ENCODE measurements at regions not wholly inside any gene's neighbourhood (a gene's known extent, or its start where the extent isn't known, plus 50 kb on each side); places are given as distances from the start of the nearest gene placed in this dataset.
"Not testable (repeated sequence)": the region's sequence is repeated elsewhere in the genome, so short reads cannot be mapped to it uniquely, and the experiment has no call there.

DNA sequence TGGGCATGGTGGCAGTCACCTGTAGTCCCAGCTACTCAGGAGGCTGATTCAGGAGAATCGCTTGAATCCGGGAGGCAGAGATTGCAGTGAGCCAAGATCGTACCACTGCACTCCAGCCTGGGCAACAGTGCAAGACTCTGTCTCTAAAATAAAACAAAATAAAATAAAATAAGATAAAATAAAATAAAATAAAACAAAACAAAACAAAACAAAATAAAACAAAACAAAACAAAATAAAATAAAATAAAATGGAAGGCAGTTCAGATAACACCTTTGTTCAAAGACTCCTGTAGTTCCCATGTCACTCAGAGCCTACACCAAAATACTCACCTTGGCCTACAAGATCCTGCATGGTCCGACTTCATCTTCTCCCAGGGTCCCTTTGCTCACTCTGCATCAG, 61.3 kb downstream of the SYF2 start:
- not testable (repeated sequence) for DNase-seq

DNA sequence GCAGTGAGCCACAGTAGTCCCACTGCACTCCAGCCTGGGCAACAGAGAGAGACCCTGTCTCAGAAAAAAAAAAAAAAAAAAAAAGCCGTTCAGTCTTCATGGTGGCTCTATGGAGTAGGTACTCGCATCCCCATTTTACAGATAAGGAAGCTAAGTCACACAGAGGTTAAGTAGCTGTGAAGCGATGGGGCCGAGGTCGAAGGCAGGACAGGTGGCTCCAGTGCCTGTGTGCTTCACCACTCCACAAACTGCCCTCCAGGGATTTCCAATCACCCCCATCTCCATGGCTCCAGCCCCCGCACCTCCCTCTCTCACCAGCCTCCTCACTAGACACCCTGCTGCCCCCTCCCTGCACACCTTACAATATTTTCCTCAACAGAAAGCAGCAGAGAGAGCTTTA, 61.9 kb downstream of the SYF2 start:
- TF ChIP-seq POLR2A (IDR thresholded peaks at IDR 0.05; ENCODE audit: low read length) (no peak), GATA1 (IDR thresholded peaks at IDR 0.05; ENCODE audit: low read depth, low read length) (no peak)
- no peak for DNase-seq

DNA sequence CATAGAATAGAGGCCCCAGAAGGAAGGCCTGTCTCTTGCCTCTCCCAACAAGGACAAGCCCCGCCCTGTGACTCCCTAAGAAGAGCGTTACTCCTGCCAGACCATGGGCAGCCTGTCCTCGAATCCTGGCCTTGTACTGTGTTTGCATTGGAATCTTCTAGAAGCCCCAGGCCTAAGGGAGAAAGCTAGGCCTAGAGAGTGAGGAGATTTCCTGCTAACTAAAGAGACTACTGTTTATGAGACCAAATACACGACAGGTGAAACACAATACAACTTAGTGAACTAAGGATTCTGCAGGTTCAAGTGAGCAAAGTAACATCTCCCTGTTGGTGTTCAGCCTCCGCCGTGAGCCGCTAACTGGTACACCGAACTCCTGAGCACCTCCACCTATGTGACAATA, 62.7 kb downstream of the SYF2 start:
- TF ChIP-seq GATA1 (IDR thresholded peaks at IDR 0.05; ENCODE audit: low read depth, low read length) (no peak), POLR2A (IDR thresholded peaks at IDR 0.05; ENCODE audit: low read length) (no peak)
- DNase-seq = no peak

DNA sequence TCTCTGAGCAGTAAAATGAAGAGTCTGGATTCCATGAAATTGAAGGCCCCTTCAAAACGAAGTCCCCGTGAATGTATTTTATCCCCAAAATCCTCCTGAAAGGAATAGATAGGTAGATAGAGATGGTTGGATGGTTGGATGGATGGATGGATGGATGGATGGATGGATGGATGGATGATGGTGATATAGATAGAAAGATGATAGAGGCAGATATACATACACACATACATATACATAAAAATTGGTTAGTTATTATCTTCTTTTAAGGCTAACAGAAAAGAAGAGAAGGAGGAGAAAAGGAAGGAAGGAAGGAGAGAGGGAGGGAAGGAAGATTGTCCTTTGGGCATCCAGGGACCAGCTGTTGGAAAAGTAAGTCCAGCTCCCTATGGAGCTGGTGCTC, 63.1 kb downstream of the SYF2 start:
- TF ChIP-seq POLR2A (IDR thresholded peaks at IDR 0.05; ENCODE audit: low read length) = no peak
- no peak for TF ChIP-seq GATA1 (IDR thresholded peaks at IDR 0.05; ENCODE audit: low read depth, low read length)
- no peak for DNase-seq

DNA sequence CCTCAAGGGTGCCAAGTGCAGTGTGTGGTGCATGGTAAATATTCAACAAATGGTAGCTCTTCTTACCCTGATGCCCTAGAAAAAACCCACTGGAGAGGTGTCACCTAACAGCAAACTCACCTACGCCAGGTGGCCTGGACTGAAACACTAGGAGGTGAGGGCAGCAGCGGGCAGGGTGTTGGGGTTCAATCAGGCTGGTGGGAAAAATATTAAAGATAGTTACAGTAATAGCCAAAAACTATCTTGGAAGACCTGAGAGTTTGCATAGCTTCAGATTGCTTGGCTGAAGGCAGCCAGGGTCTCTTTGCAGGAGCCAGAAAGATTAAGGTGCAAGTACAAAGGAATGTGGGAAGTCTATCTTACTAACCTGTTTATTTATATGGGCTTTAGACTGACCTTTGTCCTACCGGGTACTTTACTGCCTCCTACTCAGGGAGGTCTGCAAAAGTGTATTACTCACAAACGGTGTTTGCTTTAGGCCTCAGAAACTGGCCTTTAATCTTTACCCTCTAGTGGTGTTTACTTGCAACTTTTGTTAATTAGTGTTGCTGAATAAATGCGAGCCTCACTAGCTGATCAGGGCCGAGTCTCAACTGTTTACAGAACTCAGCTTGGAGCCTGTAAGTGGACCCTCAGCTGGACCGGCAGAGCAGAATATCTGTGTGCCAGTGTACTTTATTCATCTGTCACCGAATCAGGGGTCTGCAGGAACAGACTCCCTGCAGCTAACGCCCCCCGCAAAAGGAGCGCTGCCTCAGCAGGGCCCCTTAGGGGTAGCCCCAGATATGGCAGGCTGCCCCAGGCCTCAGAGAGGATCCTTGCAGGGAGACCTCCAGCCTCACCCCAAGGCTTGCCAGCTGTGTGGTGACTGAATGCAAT, 63.9 kb downstream of the SYF2 start:
- DNase-seq = no peak
- no peak for TF ChIP-seq GATA1 (IDR thresholded peaks at IDR 0.05; ENCODE audit: low read depth, low read length)
- TF ChIP-seq POLR2A (IDR thresholded peaks at IDR 0.05; ENCODE audit: low read length) = no peak

DNA sequence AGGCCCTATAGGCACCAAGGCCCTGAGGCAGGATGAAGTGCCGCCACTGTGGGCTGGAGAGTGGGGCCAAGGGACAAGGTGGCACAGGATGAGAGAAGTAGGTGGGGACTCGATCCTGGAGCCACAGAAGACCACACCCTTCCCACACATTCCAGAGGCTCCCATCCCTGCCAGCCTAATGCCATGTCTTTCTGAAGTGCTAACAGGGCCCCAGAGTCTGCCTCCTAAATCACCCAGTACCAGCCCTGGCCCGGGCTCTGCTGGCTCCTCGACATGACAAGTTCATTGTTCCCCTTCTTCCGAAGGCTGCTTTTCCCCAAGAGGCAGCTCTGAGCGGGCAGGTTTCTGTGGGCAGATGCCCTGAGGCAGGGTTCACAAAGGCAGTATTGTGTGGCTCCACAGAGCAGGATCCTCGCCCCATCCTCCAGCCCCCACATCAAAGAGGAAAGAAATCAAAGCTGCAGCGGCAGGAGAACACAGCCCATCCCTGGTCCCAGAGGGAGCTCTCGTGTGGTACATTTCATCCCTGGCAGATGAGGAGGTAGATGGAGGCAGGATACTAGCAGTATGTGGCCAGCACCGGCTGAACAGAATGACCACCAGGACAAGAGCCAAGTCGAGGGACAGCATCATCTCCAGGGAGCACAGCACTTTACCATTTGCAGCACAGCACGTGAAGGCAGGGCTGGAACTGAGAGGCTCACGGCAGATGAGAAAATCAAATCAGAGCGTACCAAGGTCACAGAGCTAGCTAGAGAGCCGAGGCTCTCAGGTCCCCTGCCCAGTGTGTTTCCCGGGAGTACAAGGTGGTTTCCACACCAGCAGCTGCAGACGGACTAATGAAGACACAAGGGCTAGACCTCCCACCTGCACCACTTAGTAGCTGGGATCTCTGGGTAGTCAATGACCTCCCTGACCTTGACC, 64.8 kb downstream of the SYF2 start:
- no peak for DNase-seq
- TF ChIP-seq GATA1 (IDR thresholded peaks at IDR 0.05; ENCODE audit: low read depth, low read length) (no peak), POLR2A (IDR thresholded peaks at IDR 0.05; ENCODE audit: low read length) (no peak)

DNA sequence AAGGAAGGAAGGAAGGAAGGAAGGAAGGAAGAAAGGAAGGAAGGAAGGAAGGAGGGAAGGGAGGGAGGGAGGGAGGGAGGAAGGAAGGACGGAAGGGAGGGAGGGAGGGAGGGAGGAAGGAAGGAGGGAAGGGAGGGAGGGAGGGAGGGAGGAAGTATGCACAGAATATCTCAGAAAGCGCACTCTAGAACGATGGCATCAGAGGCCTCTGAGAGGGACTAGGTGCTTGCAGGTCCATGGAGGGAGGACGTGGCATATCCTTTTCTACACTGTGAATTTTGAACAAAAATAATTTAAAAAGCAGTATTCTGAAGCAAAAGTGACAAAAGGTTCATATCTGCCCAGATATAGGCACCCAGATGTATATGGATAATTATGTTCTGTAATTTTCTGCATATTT, 65.5 kb downstream of the SYF2 start:
- TF ChIP-seq GATA1 (IDR thresholded peaks at IDR 0.05; ENCODE audit: low read depth, low read length) = no peak
- TF ChIP-seq POLR2A (IDR thresholded peaks at IDR 0.05; ENCODE audit: low read length) = no peak
- DNase-seq = no peak

DNA sequence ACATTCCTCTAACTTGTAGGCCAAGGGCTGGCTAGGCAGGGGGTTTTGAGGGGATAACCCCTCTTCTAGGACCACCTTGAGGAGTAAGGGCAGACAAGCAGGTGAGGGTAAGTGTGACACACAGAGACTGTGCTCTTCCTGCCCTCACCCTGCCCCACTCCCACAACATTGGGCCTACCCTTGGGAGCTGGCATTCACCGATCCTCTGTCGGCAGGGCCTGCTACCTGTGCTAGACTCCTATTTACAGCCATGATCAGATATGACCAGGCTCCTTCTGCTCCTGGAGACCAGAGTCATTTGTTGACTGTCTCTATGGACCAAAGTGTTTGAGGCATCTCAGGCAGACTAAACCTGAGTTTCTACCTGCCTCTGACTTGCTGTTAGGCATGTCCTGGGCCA, 68.3 kb downstream of the SYF2 start:
- no peak for TF ChIP-seq POLR2A (IDR thresholded peaks at IDR 0.05; ENCODE audit: low read length)
- no peak for TF ChIP-seq GATA1 (IDR thresholded peaks at IDR 0.05; ENCODE audit: low read depth, low read length)
- no peak for DNase-seq

DNA sequence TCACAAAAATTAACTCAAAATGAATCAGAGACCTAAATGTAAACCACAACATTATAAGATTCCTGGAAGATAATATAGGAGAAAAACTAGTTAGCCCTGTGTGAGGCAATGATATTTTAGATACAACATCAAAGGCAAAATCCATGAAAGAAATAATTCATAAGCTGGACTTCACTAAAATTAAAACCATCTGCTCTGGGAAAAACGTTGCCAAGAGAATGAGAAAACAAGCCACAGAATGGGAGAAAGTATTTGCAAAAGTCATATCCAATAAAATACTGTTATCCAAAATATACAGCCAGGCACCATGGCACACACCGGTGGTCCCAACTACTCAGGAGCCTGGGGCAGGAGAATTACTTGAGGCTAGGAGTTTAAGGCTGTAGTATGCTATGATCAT, 70.3 kb downstream of the SYF2 start:
- no peak for TF ChIP-seq POLR2A (IDR thresholded peaks at IDR 0.05; ENCODE audit: low read length)
- DNase-seq = no peak

DNA sequence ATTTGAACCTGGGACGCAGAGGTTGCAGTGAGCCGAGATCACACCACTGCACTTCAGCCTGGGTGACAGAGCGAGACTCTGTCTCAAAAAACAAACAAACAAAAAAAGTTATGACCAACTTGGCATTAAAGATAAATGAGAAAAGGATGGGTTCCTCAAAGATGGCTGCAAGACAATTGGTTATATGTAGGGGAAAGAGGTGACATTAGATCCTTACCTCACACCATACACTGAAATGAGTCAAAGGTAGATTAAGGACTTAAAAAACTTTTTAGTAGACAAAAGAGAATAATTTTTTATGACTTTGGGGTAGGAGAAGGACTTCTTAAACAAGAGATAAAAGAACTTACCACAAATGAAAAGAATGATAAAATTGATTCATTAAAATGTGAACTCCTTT, 74.5 kb downstream of the SYF2 start:
- no peak for DNase-seq
- TF ChIP-seq POLR2A (IDR thresholded peaks at IDR 0.05; ENCODE audit: low read length) (no peak), GATA1 (IDR thresholded peaks at IDR 0.05; ENCODE audit: low read depth, low read length) (no peak)

DNA sequence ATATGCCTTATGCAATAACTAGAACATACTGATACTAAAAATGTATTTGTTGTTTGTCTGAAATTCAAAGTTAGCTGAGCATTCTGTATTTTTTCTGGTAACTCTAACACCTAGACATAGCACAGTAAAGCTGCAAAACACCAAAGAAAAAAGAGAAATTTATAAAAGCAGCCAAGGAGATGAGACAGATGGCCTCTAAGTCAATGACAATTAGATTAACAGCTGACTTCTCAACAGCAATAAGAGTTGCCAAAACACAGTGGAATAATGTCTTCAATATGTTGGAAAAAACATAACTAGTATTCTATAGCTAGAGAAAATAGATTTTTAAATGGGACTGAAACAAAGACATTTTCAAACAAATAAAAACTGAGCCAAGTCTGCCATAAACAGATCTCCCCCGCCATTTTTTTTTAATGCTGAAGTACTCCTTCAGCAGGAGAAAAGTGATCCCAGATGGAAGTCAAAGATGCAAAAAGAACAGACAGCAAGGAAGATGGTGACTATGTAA, 81.3 kb downstream of the SYF2 start:
- no peak for DNase-seq
- TF ChIP-seq GATA1 (IDR thresholded peaks at IDR 0.05; ENCODE audit: low read depth, low read length) = no peak
- no peak for TF ChIP-seq POLR2A (IDR thresholded peaks at IDR 0.05; ENCODE audit: low read length)

DNA sequence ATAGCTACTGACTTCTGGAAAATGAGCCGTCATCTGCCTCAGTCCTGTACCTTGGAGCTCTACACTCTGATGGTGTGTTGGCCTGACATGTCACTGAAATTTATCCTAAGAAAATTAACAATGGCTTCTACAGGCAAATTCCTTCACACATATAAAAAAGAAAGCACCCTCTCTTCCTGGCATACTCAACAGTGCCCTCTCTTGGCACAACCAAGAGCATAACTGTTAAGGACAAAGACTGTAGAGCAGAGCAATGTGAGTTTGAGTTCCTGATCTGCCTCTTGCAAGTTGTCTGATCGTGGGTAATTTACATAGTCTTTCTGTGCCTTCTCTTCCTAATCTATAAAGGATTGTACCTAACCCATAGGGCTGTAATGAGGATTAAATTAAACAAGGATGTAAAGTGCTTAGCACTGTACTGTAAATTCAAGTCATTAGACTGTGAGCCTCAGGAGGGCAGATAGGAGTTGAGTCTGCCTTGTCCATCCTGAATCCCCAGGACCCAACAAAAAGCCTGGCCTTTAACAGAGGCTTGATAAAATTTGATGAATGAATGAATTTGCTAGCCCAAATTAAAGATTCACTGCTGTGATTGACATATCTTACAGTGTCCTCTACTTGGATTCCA, 83.5 kb downstream of the SYF2 start:
- TF ChIP-seq GATA1 (IDR thresholded peaks at IDR 0.05; ENCODE audit: low read depth, low read length) (no peak), POLR2A (IDR thresholded peaks at IDR 0.05; ENCODE audit: low read length) (no peak)
- peak in 1 of 2 experiments; percentile 33 for DNase-seq

DNA sequence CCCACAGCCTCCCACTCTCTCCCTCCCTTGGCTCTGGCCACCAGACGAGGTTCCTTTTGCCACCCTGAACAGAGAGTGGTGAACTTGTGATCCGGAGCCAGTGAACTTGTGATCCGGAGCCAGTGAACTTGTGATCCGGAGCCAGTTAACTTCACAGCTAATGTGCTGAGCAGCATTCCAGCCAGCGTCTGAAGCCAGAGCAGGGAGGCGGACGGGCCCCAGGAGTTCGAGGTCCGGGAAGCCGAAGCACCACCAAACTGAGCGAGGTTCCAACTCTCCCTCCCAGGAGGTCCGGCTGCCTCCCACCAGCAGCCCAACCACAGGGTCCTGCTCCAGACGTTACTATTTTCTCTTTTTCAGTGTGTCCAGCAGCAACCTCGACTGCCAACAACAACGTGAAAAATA, 85.8 kb downstream of the SYF2 start:
- DNase-seq = no peak

DNA sequence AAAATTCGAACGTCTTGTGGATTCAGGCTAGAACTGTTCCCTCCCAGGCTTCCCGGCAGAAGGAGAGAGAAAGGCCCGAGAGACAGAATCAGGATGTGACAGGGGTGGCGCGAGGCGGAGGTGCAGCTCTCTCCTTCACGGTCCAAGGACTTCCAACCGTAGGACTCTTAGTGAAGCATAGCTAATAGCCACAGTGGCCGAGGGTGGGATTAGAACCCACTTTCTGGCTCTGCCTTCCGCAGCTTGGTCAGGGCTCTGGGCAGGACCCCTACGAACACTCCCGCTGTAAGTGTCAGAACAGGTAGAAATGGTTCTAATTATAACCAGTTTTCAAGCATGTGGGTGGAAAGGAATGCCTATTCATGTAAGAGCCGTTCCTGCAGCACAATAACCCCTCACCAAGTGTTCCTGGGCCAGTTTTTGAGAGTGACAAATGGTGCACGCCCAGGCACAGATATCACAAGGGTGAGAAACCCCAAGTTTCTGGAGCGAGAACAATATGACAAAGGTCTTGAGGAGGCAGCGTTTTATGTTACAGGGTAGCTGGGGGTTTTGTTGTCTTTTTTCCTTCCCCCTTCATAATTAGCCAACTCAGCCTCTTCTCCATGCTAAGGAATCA, 86.4 kb downstream of the SYF2 start:
- no peak for DNase-seq
- TF ChIP-seq POLR2A (IDR thresholded peaks at IDR 0.05; ENCODE audit: low read length) (no peak), GATA1 (IDR thresholded peaks at IDR 0.05; ENCODE audit: low read depth, low read length) (no peak)

More for the DNA sequence above, 85.8 kb downstream of the SYF2 start:
- TF ChIP-seq GATA1 (IDR thresholded peaks at IDR 0.05; ENCODE audit: low read depth, low read length) (no peak), POLR2A (IDR thresholded peaks at IDR 0.05; ENCODE audit: low read length) (no peak)
